ENCODE measurements at regions not wholly inside any gene's neighbourhood (a gene's known extent, or its start where the extent isn't known, plus 50 kb on each side); places are given as distances from the start of the nearest gene placed in this dataset.

GRCh38 chrX:124641737-124642491 is 295.6 kb downstream of the SH2D1A start:
- no peak for TF ChIP-seq EZH2 (IDR thresholded peaks at IDR 0.05; ENCODE audit: insufficient read depth, poor library complexity, severe bottlenecking)
- TF ChIP-seq EZH2phosphoT487 (IDR thresholded peaks at IDR 0.05; ENCODE audit: insufficient read depth, low read depth), result no peak
- in situ Hi-C loops (cut with MboI), result no loop called here
- Histone ChIP-seq H2AFZ (no peak overlapping the region), H3K9me3 (ENCODE audit: low read depth) (no peaks in the 10 kb centered on the region), H3K27me3 (replicated peaks; ENCODE audit: insufficient read depth) (no peaks in the 10 kb centered on the region), H3K4me3 (no peak overlapping the region), H3F3A (ENCODE audit: insufficient read depth) (no peaks in the 10 kb centered on the region), H3K4me1 (ENCODE audit: insufficient read depth) (no peaks in the 10 kb centered on the region), H3K36me3 (ENCODE audit: low read depth) (no peaks in the 10 kb centered on the region), H3K9me2 (ENCODE audit: insufficient read depth) (no peaks in the 10 kb centered on the region), H4K20me1 (ENCODE audit: insufficient read depth) (no peaks in the 10 kb centered on the region), H3K4me2 (ENCODE audit: unreplicated experiment) (no peak overlapping the region), H3K9ac (no peak overlapping the region), H3K79me2 (ENCODE audit: insufficient read depth) (no peaks in the 10 kb centered on the region), H3K27ac (no peak overlapping the region)
- no peak for DNase-seq
- 68% methylated on average over 5 of the region's 5 CpGs for WGBS, 2 experiments (ENCODE audit: low coverage in 1 of 2, low lambda C conversion rate in 2 of 2, missing lambda C conversion rate in 2 of 2)

DNA sequence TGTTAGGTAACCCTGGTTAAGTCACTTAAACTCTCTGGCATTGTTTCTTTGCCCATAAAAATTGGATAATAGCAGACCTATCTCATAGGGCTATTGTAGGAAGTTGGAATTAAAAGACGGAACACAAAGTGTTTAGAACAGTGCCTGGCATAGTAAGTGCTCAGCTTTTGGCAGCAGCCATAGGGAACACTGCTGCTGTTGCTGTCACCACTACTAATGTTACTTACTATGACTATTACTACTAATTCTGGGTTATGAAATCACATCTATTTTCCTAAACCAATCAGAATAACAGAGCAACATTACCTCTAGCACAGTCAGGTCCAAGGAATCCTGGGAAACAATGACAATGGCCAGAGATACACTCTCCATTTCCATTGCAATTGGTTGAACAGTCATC is 300.0 kb downstream of the SH2D1A start:
- H4K20me1 ChIP-seq (ENCODE audit: insufficient read depth), result no peaks in the 10 kb centered on the region

DNA sequence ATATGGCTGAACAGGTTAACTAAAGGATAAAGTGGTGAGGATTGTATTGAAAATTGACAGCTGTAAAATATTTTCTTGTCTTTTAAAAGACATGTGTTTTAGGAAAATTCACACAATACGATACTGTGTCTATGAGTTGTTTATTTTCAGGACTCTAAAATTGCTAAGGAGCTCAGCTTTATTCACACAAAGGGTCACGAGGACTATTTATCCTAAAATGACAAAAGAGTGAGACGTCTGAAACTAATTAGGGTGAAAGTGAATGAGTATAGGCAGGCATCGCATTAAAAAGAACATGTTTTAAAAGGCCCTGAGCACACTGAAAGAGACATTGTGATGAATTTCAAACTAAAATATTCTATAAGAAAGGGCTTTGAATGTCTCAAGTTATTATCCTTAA is 304.7 kb downstream of the SH2D1A start:
- no peak for DNase-seq
- Histone ChIP-seq H4K20me1 (ENCODE audit: insufficient read depth) (no peaks in the 10 kb centered on the region), H3K36me3 (ENCODE audit: low read depth) (no peaks in the 10 kb centered on the region), H3K27ac (no peak overlapping the region), H2AFZ (no peak overlapping the region), H3K4me3 (no peak overlapping the region), H3K4me1 (ENCODE audit: insufficient read depth) (no peaks in the 10 kb centered on the region), H3K9me2 (ENCODE audit: insufficient read depth) (no peaks in the 10 kb centered on the region), H3K9ac (no peak overlapping the region), H3K4me2 (ENCODE audit: unreplicated experiment) (no peak overlapping the region), H3F3A (ENCODE audit: insufficient read depth) (no peaks in the 10 kb centered on the region), H3K9me3 (ENCODE audit: low read depth) (no peaks in the 10 kb centered on the region), H3K27me3 (replicated peaks; ENCODE audit: insufficient read depth) (no peaks in the 10 kb centered on the region), H3K79me2 (ENCODE audit: insufficient read depth) (no peaks in the 10 kb centered on the region)
- WGBS, 2 experiments (ENCODE audit: low coverage in 1 of 2, low lambda C conversion rate in 2 of 2, missing lambda C conversion rate in 2 of 2), result 1 to 4% methylated on average over 4 of the region's 4 CpGs
- in situ Hi-C loops (cut with MboI), result no loop called here
- no peak for TF ChIP-seq EZH2phosphoT487 (IDR thresholded peaks at IDR 0.05; ENCODE audit: insufficient read depth, low read depth)
- no peak for TF ChIP-seq EZH2 (IDR thresholded peaks at IDR 0.05; ENCODE audit: insufficient read depth, poor library complexity, severe bottlenecking)

More for the DNA sequence above, 300.0 kb downstream of the SH2D1A start:
- no peak overlapping the region for H2AFZ ChIP-seq
- TF ChIP-seq EZH2 (IDR thresholded peaks at IDR 0.05; ENCODE audit: insufficient read depth, poor library complexity, severe bottlenecking) (no peak), EZH2phosphoT487 (IDR thresholded peaks at IDR 0.05; ENCODE audit: insufficient read depth, low read depth) (no peak)
- DNase-seq, result no peak
- no peak overlapping the region for H3K9ac ChIP-seq
- H3F3A ChIP-seq (ENCODE audit: insufficient read depth), result no peaks in the 10 kb centered on the region
- no peaks in the 10 kb centered on the region for H3K36me3 ChIP-seq (ENCODE audit: low read depth)
- no peaks in the 10 kb centered on the region for H3K79me2 ChIP-seq (ENCODE audit: insufficient read depth)
- no peak overlapping the region for H3K4me2 ChIP-seq (ENCODE audit: unreplicated experiment)
- WGBS, 2 experiments (ENCODE audit: low coverage in 1 of 2, low lambda C conversion rate in 2 of 2, missing lambda C conversion rate in 2 of 2), result 0 to 18% methylated on average over 1 of the region's 1 CpG
- in situ Hi-C loops (cut with MboI), result no loop called here
- no peaks in the 10 kb centered on the region for H3K9me3 ChIP-seq (ENCODE audit: low read depth)
- no peaks in the 10 kb centered on the region for H3K9me2 ChIP-seq (ENCODE audit: insufficient read depth)
- no peaks in the 10 kb centered on the region for H3K4me1 ChIP-seq (ENCODE audit: insufficient read depth)
- H3K4me3 ChIP-seq, result no peak overlapping the region
- no peak overlapping the region for H3K27ac ChIP-seq
- no peaks in the 10 kb centered on the region for H3K27me3 ChIP-seq (replicated peaks; ENCODE audit: insufficient read depth)

DNA sequence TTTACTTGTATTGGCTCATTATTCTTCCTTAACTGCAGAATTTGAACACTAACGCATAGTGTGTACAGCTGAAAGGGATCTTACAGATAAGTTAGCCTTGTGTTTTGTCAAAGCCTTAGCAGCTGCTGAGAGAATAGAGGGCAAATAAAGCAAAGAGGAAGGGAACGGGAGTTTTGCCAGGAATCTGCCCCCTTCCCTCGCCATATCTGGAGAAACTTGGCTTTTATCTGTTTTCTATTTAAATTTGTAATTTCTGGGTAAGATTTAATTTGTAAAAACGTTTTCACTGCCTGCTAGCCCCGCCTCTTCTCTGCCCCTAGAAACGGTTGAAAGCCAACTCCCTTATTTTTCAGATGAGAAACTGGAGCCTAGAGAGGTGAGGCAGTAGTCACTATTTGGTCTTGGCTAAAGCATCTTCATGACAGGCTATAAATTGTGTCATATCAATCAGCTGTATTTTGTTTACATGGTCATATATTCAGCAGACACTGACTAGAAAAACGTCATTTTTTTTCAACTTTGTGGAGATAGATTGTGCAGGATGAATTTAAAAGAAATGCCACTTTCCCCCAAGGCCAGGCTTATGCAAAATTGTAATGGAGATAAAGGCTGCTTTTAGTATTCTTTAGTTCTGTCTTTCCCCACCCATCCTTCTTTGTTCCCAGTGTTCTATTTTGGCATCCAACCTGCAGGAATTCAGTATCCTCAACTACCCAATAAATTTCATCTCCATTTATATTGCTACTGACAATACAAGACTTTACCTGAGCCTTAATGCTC is 319.4 kb downstream of the SH2D1A start:
- Histone ChIP-seq H3K27ac (no peak overlapping the region), H4K20me1 (ENCODE audit: insufficient read depth) (no peaks in the 10 kb centered on the region), H3K4me2 (ENCODE audit: unreplicated experiment) (no peak overlapping the region), H3F3A (ENCODE audit: insufficient read depth) (no peaks in the 10 kb centered on the region), H3K79me2 (ENCODE audit: insufficient read depth) (no peaks in the 10 kb centered on the region), H3K9me3 (ENCODE audit: low read depth) (no peaks in the 10 kb centered on the region), H3K4me3 (no peak overlapping the region), H3K27me3 (replicated peaks; ENCODE audit: insufficient read depth) (no peaks in the 10 kb centered on the region), H3K4me1 (ENCODE audit: insufficient read depth) (no peaks in the 10 kb centered on the region), H3K9me2 (ENCODE audit: insufficient read depth) (no peaks in the 10 kb centered on the region), H3K9ac (no peak overlapping the region), H2AFZ (no peak overlapping the region), H3K36me3 (ENCODE audit: low read depth) (no peaks in the 10 kb centered on the region)
- in situ Hi-C loops (cut with MboI), result no loop called here
- no peak for DNase-seq
- WGBS, 2 experiments (ENCODE audit: low coverage in 1 of 2, low lambda C conversion rate in 2 of 2, missing lambda C conversion rate in 2 of 2), result 14 to 16% methylated on average over 7 of the region's 7 CpGs
- TF ChIP-seq EZH2phosphoT487 (IDR thresholded peaks at IDR 0.05; ENCODE audit: insufficient read depth, low read depth) (no peak), EZH2 (IDR thresholded peaks at IDR 0.05; ENCODE audit: insufficient read depth, poor library complexity, severe bottlenecking) (no peak)

Measured in GM23248 (cell line).